Spleen (tissue), 11 donors: ENCODE measurements at regions not wholly inside any gene's neighbourhood (a gene's known extent, or its start where the extent isn't known, plus 50 kb on each side); places are given as distances from the start of the nearest gene placed in this dataset.

Source experiments
- DNase-seq: peaks from one replicate; pipeline ENCODE4 v3.0.0-alpha.2; 2020
- H3K27ac ChIP-seq, 8 donors: fragments of 200-600 bp; sonication (generic) in 7 of 8; 1 replicate in 4 of 8; 2 replicates in 4 of 8; pipeline versions ENCODE4 v1.5.0 to v1.8.0; 2016 to 2021; ENCODE audit warnings: inconsistent platforms in 4 of 8, mild to moderate bottlenecking in 4 of 8, moderate library complexity in 1 of 8
- H3K27me3 ChIP-seq, 7 donors: fragments of 200-600 bp; sonication (generic) in 6 of 7; replicated peaks in 1 of 7; 1 replicate in 4 of 7; 2 replicates in 3 of 7; pipeline versions ENCODE4 v1.5.0 to v1.8.0; 2016 to 2021; ENCODE audit warnings: inconsistent platforms in 3 of 7, mild to moderate bottlenecking in 1 of 7
- H3K36me3 ChIP-seq, 6 donors: fragments of 200-600 bp; sonication (generic) in 5 of 6; 1 replicate in 4 of 6; 2 replicates in 2 of 6; pipeline versions ENCODE4 v1.5.0 to v1.8.0; 2016 to 2021; ENCODE audit warnings: inconsistent platforms in 2 of 6
- H3K4me1 ChIP-seq, 6 donors: fragments of 200-600 bp; sonication (generic) in 5 of 6; 1 replicate in 3 of 6; 2 replicates in 3 of 6; pipeline versions ENCODE4 v1.5.0 to v1.8.0; 2016 to 2021; ENCODE audit warnings: inconsistent platforms in 3 of 6
- H3K4me3 ChIP-seq, 8 donors: fragments of 200-600 bp; sonication (generic) in 7 of 8; 1 replicate in 4 of 8; 2 replicates in 4 of 8; pipeline versions ENCODE4 v1.5.0 to v1.8.0; 2016 to 2021; ENCODE audit warnings: inconsistent platforms in 4 of 8, mild to moderate bottlenecking in 4 of 8, moderate library complexity in 2 of 8
- H3K9me3 ChIP-seq, 8 donors: fragments of 200-600 bp; sonication (generic) in 7 of 8; 1 replicate in 4 of 8; 2 replicates in 4 of 8; pipeline versions ENCODE4 v1.5.0 to v1.8.0; 2016 to 2021; ENCODE audit warnings: inconsistent platforms in 4 of 8
- CTCF ChIP-seq, 11 experiments: fragments of 200-600 bp in 7 of 11; fragments of 450-650 bp in 4 of 11; sonication (generic) in 4 of 11; IDR thresholded peaks in 8 of 11; conservative IDR thresholded peaks in 3 of 11; 1 replicate in 7 of 11; 2 replicates in 4 of 11; pipeline versions ENCODE4 v1.4.0 to v1.8.0; 2016 to 2021; ENCODE audit warnings: antibody characterized with exemption in 11 of 11, inconsistent platforms in 4 of 11, mild to moderate bottlenecking in 1 of 11
- POLR2A ChIP-seq, 3 donors: fragments of 450-650 bp; IDR thresholded peaks; one replicate each; pipeline ENCODE4 v1.5.1; 2017; ENCODE audit warnings: antibody characterized with exemption in 3 of 3, mild to moderate bottlenecking in 1 of 3
- POLR2AphosphoS5 ChIP-seq, 3 donors: sonication (generic); formaldehyde crosslinking; IDR thresholded peaks; one replicate each; pipeline ENCODE4 v1.5.1; 2017; ENCODE audit warnings: antibody characterized with exemption in 3 of 3
- WGBS, 5 donors: extraction: QIAGEN DNeasy Blood & Tissue Kit in 3 of 5; methylation state at CpG; one replicate each; pipeline versions ENCODE4 v1.1.5 to v1.1.7; 2013 to 2018; 5-methylcytosine and 5-hydroxymethylcytosine counted together
- intact Hi-C: fragments of 100-400 bp; cut with DNase I; formaldehyde crosslinking; loops from one replicate; pipeline ENCODE4 v1.15.0; 2023; ENCODE audit warnings: low total_unique reads
- donor health status: healthy with polysubstance abuse.
- donor health status: DM: no; HTN: no; CAD: no; lungs with moderate emphysema.
- donor health status: DM: no; HTN: no; CAD: no.
- donor health status: Bipolar disorder and iron deficiency.
- donor health status: healthy.
- donor health status: DM: no; HTN: no; CAD: no.
- donor health status: DM: yes; HTN: yes; CAD: no.

- 83 to 100% (median 95%) methylated on average over 4 of the region's 4 CpGs for WGBS, 5 donors
- intact Hi-C loops = no loop called here
- H3K27me3 ChIP-seq = no peaks in the 10 kb centered on the region
- H3K4me1 ChIP-seq = peaks cover 10 to 22% (median 20%) of the 10 kb centered on the region in 6 donors
- no peak for DNase-seq
- peaks cover 0 to 7% (median 0%) of the 10 kb centered on the region in 8 donors for H3K9me3 ChIP-seq
- no peak overlapping the region for H3K27ac ChIP-seq
- TF ChIP-seq POLR2AphosphoS5 (IDR thresholded peaks at IDR 0.05) (no peak), CTCF (IDR thresholded peaks at IDR 0.05 in 8 of 11, conservative IDR thresholded peaks at IDR 0.05 in 3 of 11) (no peak), POLR2A (IDR thresholded peaks at IDR 0.05) (no peak)
- H3K4me3 ChIP-seq = no peak overlapping the region
- no peaks in the 10 kb centered on the region for H3K36me3 ChIP-seq
Measured at GRCh38 chr14:65278589-65278988, 133.9 kb upstream of the FUT8 start.

GRCh38 chr14:65279510-65279909 is 133.0 kb upstream of the FUT8 start:
- H3K36me3 ChIP-seq = no peaks in the 10 kb centered on the region
- H3K4me1 ChIP-seq = peaks cover 10 to 31% (median 29%) of the 10 kb centered on the region in 6 donors
- H3K27ac ChIP-seq = no peak overlapping the region
- 94 to 97% (median 96%) methylated on average over 10 to 22 of the region's 22 CpGs for WGBS, 5 donors
- TF ChIP-seq CTCF (IDR thresholded peaks at IDR 0.05 in 8 of 11, conservative IDR thresholded peaks at IDR 0.05 in 3 of 11) = no peak
- TF ChIP-seq POLR2AphosphoS5 (IDR thresholded peaks at IDR 0.05) = no peak
- TF ChIP-seq POLR2A (IDR thresholded peaks at IDR 0.05) = no peak
- DNase-seq = no peak
- no peaks in the 10 kb centered on the region for H3K27me3 ChIP-seq
- H3K4me3 ChIP-seq = no peak overlapping the region
- intact Hi-C loops = no loop called here
- peaks cover 0 to 7% (median 0%) of the 10 kb centered on the region in 8 donors for H3K9me3 ChIP-seq

GRCh38 chr14:65279958-65280357 is 132.6 kb upstream of the FUT8 start:
- no peak for DNase-seq
- no peak overlapping the region for H3K4me3 ChIP-seq
- no peak overlapping the region for H3K27ac ChIP-seq
- TF ChIP-seq POLR2AphosphoS5 (IDR thresholded peaks at IDR 0.05) (no peak), CTCF (IDR thresholded peaks at IDR 0.05 in 8 of 11, conservative IDR thresholded peaks at IDR 0.05 in 3 of 11) (no peak)
- WGBS, 5 donors = 95 to 98% (median 96%) methylated on average over 25 of the region's 25 CpGs
- intact Hi-C loops = no loop called here
- H3K4me1 ChIP-seq = peaks cover 10 to 35% (median 31%) of the 10 kb centered on the region in 6 donors
- no peaks in the 10 kb centered on the region for H3K27me3 ChIP-seq
- no peaks in the 10 kb centered on the region for H3K36me3 ChIP-seq
- peaks cover 0 to 7% (median 0%) of the 10 kb centered on the region in 8 donors for H3K9me3 ChIP-seq

GRCh38 chr14:65280653-65281052 is 131.9 kb upstream of the FUT8 start:
- Histone ChIP-seq H3K36me3 (no peaks in the 10 kb centered on the region), H3K27me3 (no peaks in the 10 kb centered on the region), H3K27ac (no peak overlapping the region), H3K4me3 (no peak overlapping the region), H3K4me1 (peaks cover 10 to 38% (median 31%) of the 10 kb centered on the region in 6 donors), H3K9me3 (peaks cover 0 to 7% (median 0%) of the 10 kb centered on the region in 8 donors)
- 96 to 99% (median 98%) methylated on average over 21 to 22 of the region's 22 CpGs for WGBS, 5 donors
- no peak for DNase-seq
- TF ChIP-seq POLR2A (IDR thresholded peaks at IDR 0.05) (no peak), CTCF (IDR thresholded peaks at IDR 0.05 in 8 of 11, conservative IDR thresholded peaks at IDR 0.05 in 3 of 11) (no peak), POLR2AphosphoS5 (IDR thresholded peaks at IDR 0.05) (no peak)
- intact Hi-C loops = no loop called here
